ENCODE measurements at regions not wholly inside any gene's neighbourhood (a gene's known extent, or its start where the extent isn't known, plus 50 kb on each side); places are given as distances from the start of the nearest gene placed in this dataset.

- TF ChIP-seq POLR2A (IDR thresholded peaks at IDR 0.05) = no peak
- TF ChIP-seq CTCF (IDR thresholded peaks at IDR 0.05) = no peak
These were observed 358.7 kb downstream of the LTN1 start for GRCh38 chr21:28633839-28634555.
